ENCODE measurements at regions not wholly inside any gene's neighbourhood (a gene's known extent, or its start where the extent isn't known, plus 50 kb on each side); places are given as distances from the start of the nearest gene placed in this dataset.

GRCh38 chr3:24588629-24589512 lies 94.2 kb upstream of the THRB start:
- TF ChIP-seq CTCF (IDR thresholded peaks at IDR 0.05) = no peak
- no peak for TF ChIP-seq POLR2AphosphoS5 (IDR thresholded peaks at IDR 0.05; ENCODE audit: low read depth, low read length)
- TF ChIP-seq SIN3A (IDR thresholded peaks at IDR 0.05; ENCODE audit: borderline replicate concordance, insufficient read depth, low read depth, low read length) = no peak
